Progenitor cell of endocrine pancreas (in vitro differentiated cells): ENCODE measurements at regions not wholly inside any gene's neighbourhood (a gene's known extent, or its start where the extent isn't known, plus 50 kb on each side); places are given as distances from the start of the nearest gene placed in this dataset.

Experiments
- DNase-seq: peaks from one replicate; pipeline ENCODE4 v3.0.0; 2021; ENCODE audit warnings: low spot score; ENCODE audit not compliant: unreplicated experiment
- H3K27ac Mint-ChIP-seq: 2 replicates; pipeline ENCODE4 v1.8.0; 2021; ENCODE audit warnings: mild to moderate bottlenecking, moderate library complexity, mixed read lengths
- H3K27me3 Mint-ChIP-seq: 2 replicates; pipeline ENCODE4 v1.8.0; 2021; ENCODE audit warnings: mixed read lengths
- H3K36me3 Mint-ChIP-seq: 2 replicates; pipeline ENCODE4 v1.8.0; 2022; ENCODE audit warnings: mixed read lengths; ENCODE audit not compliant: insufficient read depth
- H3K4me1 Mint-ChIP-seq: 2 replicates; pipeline ENCODE4 v1.8.0; 2021; ENCODE audit warnings: low read depth, mixed read lengths
- H3K4me3 Mint-ChIP-seq: 2 replicates; pipeline ENCODE4 v1.8.0; 2021; ENCODE audit warnings: low read depth, mild to moderate bottlenecking, moderate library complexity, mixed read lengths
- H3K9me3 Mint-ChIP-seq: 2 replicates; pipeline ENCODE4 v1.8.0; 2021; ENCODE audit warnings: low read depth, mixed read lengths
- CTCF ChIP-seq: fragments of 200-600 bp; sonication (generic); IDR thresholded peaks from one replicate; pipeline ENCODE4 v1.5.0; 2021; ENCODE audit warnings: antibody characterized with exemption, mild to moderate bottlenecking; ENCODE audit not compliant: unreplicated experiment

- Mint-ChIP-seq H3K27ac (no peak overlapping the region), H3K4me1 (peaks cover 3% of the 10 kb centered on the region), H3K9me3 (no peaks in the 10 kb centered on the region), H3K36me3 (no peaks in the 10 kb centered on the region), H3K4me3 (no peak overlapping the region), H3K27me3 (no peaks in the 10 kb centered on the region)
- no peak for DNase-seq
- no peak for TF ChIP-seq CTCF
These were observed 233.1 kb downstream of the FAT4 start for GRCh38 chr4:125547836-125548235.

DNA sequence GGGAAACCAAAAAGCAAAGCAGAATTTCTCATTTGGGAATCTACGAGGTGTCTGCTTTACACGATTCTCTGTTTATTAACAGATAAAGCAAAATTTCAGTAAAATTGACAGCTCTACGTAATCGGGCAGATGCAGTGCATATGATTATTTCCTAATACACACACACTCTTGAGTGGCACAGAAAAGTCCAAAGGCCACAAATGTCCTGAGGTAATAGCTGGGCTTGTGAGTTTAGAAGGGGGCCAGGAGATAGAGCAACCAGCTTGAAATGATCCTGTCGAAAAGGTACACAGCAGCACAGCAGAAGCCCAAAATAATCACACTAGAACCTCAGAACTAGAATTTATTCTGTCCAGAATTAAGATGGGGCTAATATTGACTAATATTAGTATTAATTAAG is 236.0 kb downstream of the FAT4 start:
- Mint-ChIP-seq H3K9me3 (no peaks in the 10 kb centered on the region), H3K27me3 (no peaks in the 10 kb centered on the region), H3K27ac (no peak overlapping the region), H3K4me1 (no peaks in the 10 kb centered on the region), H3K4me3 (no peak overlapping the region), H3K36me3 (no peaks in the 10 kb centered on the region)
- TF ChIP-seq CTCF, result no peak
- DNase-seq, result no peak

DNA sequence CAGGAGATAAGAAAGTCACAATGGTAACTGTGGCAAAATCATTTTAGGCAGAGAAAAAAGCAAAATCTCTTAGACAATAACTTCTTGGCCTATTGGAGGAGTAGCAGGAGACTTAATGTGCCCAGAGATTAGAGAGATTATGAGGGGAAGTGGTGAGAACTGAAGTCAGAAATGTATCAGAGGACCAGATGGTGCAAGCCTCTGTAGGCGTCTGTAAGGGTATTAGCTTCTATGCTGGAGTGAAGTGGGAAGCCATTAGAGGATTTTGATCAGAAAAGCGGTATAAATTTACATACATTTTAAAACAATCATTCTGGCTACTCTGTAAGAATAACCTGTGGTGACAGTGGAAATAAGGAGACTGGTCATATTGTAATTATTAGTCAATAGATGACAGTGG is 236.7 kb downstream of the FAT4 start:
- TF ChIP-seq CTCF, result no peak
- Mint-ChIP-seq H3K4me3 (no peak overlapping the region), H3K27ac (no peak overlapping the region), H3K36me3 (no peaks in the 10 kb centered on the region), H3K9me3 (no peaks in the 10 kb centered on the region), H3K4me1 (no peaks in the 10 kb centered on the region), H3K27me3 (no peaks in the 10 kb centered on the region)
- no peak for DNase-seq

DNA sequence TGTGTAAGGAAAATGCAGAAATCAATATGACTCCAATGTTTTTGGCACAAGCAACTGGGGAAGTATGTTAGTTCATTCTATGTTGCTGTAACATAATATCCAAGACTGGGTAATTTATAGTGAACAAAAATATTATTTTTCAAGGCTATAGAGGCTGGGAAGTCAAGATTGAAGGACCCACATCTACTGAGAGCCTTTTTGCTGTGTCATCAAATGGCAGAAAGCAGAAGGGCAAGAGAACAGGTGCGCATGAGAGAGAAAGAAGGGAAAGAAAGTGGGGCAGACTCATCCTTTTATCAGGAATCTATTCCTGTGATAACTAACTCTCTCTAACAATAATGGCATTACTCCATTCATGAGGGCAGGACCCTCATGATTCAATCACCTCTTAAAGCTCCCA is 237.2 kb downstream of the FAT4 start:
- H3K36me3 Mint-ChIP-seq, result no peaks in the 10 kb centered on the region
- no peak for TF ChIP-seq CTCF
- no peak overlapping the region for H3K27ac Mint-ChIP-seq
- no peak overlapping the region for H3K4me3 Mint-ChIP-seq
- H3K9me3 Mint-ChIP-seq, result no peaks in the 10 kb centered on the region
- no peaks in the 10 kb centered on the region for H3K27me3 Mint-ChIP-seq
- DNase-seq, result no peak
- H3K4me1 Mint-ChIP-seq, result no peaks in the 10 kb centered on the region

DNA sequence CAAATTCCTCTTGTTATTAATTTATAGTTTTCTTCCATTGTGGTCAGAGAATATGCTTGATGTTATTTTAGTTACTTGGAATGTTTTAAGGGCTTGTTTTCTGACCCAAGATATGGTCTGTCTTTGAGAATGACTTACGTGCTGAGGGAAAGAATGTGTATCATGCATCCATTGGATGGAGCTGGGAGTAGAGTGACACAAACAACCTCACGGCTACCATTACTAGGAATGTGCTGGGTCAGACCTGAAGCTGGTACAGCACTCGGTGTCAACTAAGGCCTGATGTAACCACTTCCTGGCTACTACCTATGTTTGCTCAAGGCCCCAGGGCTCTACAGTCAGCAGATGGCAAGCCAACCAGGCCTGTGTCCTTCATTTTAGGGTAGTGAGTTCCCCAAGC is 257.8 kb downstream of the FAT4 start:
- no peak for TF ChIP-seq CTCF
- Mint-ChIP-seq H3K4me3 (no peak overlapping the region), H3K27me3 (no peaks in the 10 kb centered on the region), H3K4me1 (no peaks in the 10 kb centered on the region), H3K9me3 (peaks cover 6% of the 10 kb centered on the region), H3K27ac (no peak overlapping the region), H3K36me3 (no peaks in the 10 kb centered on the region)
- no peak for DNase-seq
